ENCODE measurements at regions not wholly inside any gene's neighbourhood (a gene's known extent, or its start where the extent isn't known, plus 50 kb on each side); places are given as distances from the start of the nearest gene placed in this dataset.

DNA sequence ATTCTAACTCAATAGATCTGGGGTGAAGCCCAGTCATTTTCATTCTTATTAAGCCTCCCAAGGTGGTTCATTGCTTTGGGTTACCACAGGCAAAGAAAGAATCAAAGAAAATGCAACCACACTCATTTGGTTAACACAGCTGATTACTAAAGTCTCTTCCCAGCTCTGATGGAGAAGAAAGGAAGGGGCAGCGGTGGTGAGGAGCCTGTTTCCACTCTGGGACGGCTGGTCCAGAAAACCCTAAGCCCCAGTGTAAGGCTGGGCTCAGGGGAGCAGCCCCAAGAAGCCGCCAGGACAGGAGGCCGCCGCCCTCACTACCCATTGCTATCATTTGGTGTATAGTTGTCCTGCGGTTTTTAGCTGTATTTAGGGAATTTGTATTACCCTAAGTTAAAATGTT is 226.9 kb downstream of the CD83 start:
- no peaks in the 10 kb centered on the region for H3K9me3 ChIP-seq (ENCODE audit: low read depth)
- H3K4me3 ChIP-seq, result no peak overlapping the region
- no peaks in the 10 kb centered on the region for H3K27me3 ChIP-seq (replicated peaks; ENCODE audit: insufficient read depth)
- H3K36me3 ChIP-seq (ENCODE audit: low read depth), result no peaks in the 10 kb centered on the region
- H3K4me2 ChIP-seq (ENCODE audit: unreplicated experiment), result no peak overlapping the region
- H3F3A ChIP-seq (ENCODE audit: insufficient read depth), result no peaks in the 10 kb centered on the region
- H4K20me1 ChIP-seq (ENCODE audit: insufficient read depth), result no peaks in the 10 kb centered on the region
- H3K27ac ChIP-seq, result no peak overlapping the region
- in situ Hi-C loops (cut with MboI), result no loop called here
- H3K79me2 ChIP-seq (ENCODE audit: insufficient read depth), result no peaks in the 10 kb centered on the region
- H3K4me1 ChIP-seq (ENCODE audit: insufficient read depth), result no peaks in the 10 kb centered on the region
- no peak overlapping the region for H3K9ac ChIP-seq
- H3K9me2 ChIP-seq (ENCODE audit: insufficient read depth), result no peaks in the 10 kb centered on the region
- H2AFZ ChIP-seq, result no peak overlapping the region
- no peak for DNase-seq
- 69 to 76% methylated on average over 6 of the region's 6 CpGs for WGBS, 2 experiments (ENCODE audit: low coverage in 1 of 2, low lambda C conversion rate in 2 of 2, missing lambda C conversion rate in 2 of 2)
- no peak for TF ChIP-seq EZH2phosphoT487 (IDR thresholded peaks at IDR 0.05; ENCODE audit: insufficient read depth, low read depth)
- no peak for TF ChIP-seq EZH2 (IDR thresholded peaks at IDR 0.05; ENCODE audit: insufficient read depth, poor library complexity, severe bottlenecking)

DNA sequence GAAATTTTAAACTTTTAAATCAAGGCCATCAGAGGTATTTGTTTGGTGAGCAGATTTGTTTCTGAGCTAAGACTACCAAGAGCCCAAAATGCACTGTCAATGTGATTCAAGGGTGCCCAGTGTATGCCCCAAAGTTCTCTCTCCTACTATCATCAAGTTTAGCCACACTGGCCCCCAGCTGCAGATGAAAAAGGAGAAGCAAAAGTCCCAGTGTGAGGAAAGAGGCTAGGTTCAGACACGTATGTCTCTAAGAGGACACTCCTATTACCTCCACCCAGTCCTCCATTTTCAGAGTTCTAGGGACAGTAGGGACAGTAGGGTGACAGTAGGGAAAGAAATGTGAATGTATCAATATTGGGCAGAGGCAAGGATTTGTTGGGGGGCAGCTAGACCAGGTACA is 230.8 kb downstream of the CD83 start:
- H4K20me1 ChIP-seq (ENCODE audit: insufficient read depth), result no peaks in the 10 kb centered on the region
- H3K27me3 ChIP-seq (replicated peaks; ENCODE audit: insufficient read depth), result no peaks in the 10 kb centered on the region
- no peak overlapping the region for H3K27ac ChIP-seq
- WGBS, 2 experiments (ENCODE audit: low coverage in 1 of 2, low lambda C conversion rate in 2 of 2, missing lambda C conversion rate in 2 of 2), result 88 to 89% methylated on average over 1 of the region's 1 CpG
- H3K4me3 ChIP-seq, result no peak overlapping the region
- no peaks in the 10 kb centered on the region for H3K36me3 ChIP-seq (ENCODE audit: low read depth)
- H3K9me3 ChIP-seq (ENCODE audit: low read depth), result no peaks in the 10 kb centered on the region
- H3K9me2 ChIP-seq (ENCODE audit: insufficient read depth), result no peaks in the 10 kb centered on the region
- TF ChIP-seq EZH2 (IDR thresholded peaks at IDR 0.05; ENCODE audit: insufficient read depth, poor library complexity, severe bottlenecking) (no peak), EZH2phosphoT487 (IDR thresholded peaks at IDR 0.05; ENCODE audit: insufficient read depth, low read depth) (no peak)
- H3K9ac ChIP-seq, result no peak overlapping the region
- H3K4me2 ChIP-seq (ENCODE audit: unreplicated experiment), result no peak overlapping the region
- DNase-seq, result no peak
- in situ Hi-C loops (cut with MboI), result no loop called here
- H3F3A ChIP-seq (ENCODE audit: insufficient read depth), result no peaks in the 10 kb centered on the region
- H3K79me2 ChIP-seq (ENCODE audit: insufficient read depth), result no peaks in the 10 kb centered on the region
- no peak overlapping the region for H2AFZ ChIP-seq
- H3K4me1 ChIP-seq (ENCODE audit: insufficient read depth), result no peaks in the 10 kb centered on the region

DNA sequence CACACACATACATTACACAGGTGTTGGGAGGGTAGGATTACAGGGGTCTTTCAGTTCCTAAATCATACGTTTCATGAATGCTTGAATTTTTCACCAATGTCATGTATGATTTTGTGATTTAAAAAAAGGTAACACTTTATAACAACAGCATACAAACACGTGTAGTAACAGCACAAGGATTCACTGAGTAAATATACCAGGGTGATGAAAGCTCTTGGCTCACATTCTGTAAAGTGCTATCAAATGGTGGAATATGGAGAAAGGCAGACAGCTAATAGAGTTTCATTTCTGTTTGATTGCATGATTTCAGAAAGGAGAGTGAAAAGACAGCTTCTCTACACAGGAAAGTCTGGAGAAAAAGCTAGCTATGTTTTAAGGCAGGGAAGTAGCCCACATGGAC is 231.9 kb downstream of the CD83 start:
- no peak for DNase-seq
- Histone ChIP-seq H3K9ac (no peak overlapping the region), H2AFZ (no peak overlapping the region), H3K36me3 (ENCODE audit: low read depth) (no peaks in the 10 kb centered on the region), H3K4me3 (no peak overlapping the region), H3K9me3 (ENCODE audit: low read depth) (no peaks in the 10 kb centered on the region), H3K27me3 (replicated peaks; ENCODE audit: insufficient read depth) (no peaks in the 10 kb centered on the region), H4K20me1 (ENCODE audit: insufficient read depth) (no peaks in the 10 kb centered on the region), H3K27ac (no peak overlapping the region), H3F3A (ENCODE audit: insufficient read depth) (no peaks in the 10 kb centered on the region), H3K4me2 (ENCODE audit: unreplicated experiment) (no peak overlapping the region), H3K79me2 (ENCODE audit: insufficient read depth) (no peaks in the 10 kb centered on the region), H3K9me2 (ENCODE audit: insufficient read depth) (no peaks in the 10 kb centered on the region), H3K4me1 (ENCODE audit: insufficient read depth) (no peaks in the 10 kb centered on the region)
- TF ChIP-seq EZH2phosphoT487 (IDR thresholded peaks at IDR 0.05; ENCODE audit: insufficient read depth, low read depth) (no peak), EZH2 (IDR thresholded peaks at IDR 0.05; ENCODE audit: insufficient read depth, poor library complexity, severe bottlenecking) (no peak)
- 45 to 54% methylated on average over 2 of the region's 2 CpGs for WGBS, 2 experiments (ENCODE audit: low coverage in 1 of 2, low lambda C conversion rate in 2 of 2, missing lambda C conversion rate in 2 of 2)
- in situ Hi-C loops (cut with MboI), result no loop called here

DNA sequence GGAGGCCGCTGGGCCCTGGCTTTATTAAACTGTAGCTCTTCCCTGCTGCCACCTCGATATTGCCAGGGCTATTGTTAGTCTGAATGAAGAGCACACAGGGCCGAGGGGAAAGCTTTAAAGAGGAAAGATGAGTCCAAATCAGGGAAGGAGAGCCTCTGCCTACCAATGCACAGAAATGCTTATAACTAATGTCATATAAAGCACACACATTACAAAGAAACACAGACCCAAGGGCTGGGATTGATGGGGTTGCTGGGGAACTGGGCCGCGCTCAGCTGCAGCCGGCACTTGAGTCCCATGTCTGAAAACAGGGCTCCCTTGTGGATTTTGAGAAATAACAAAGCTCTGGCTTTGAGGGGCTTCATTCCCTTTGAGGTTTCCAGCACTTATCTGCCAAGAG is 232.6 kb downstream of the CD83 start:
- TF ChIP-seq EZH2phosphoT487 (IDR thresholded peaks at IDR 0.05; ENCODE audit: insufficient read depth, low read depth) (no peak), EZH2 (IDR thresholded peaks at IDR 0.05; ENCODE audit: insufficient read depth, poor library complexity, severe bottlenecking) (no peak)
- Histone ChIP-seq H3K9ac (no peak overlapping the region), H3K4me3 (no peak overlapping the region), H4K20me1 (ENCODE audit: insufficient read depth) (no peaks in the 10 kb centered on the region), H3K9me3 (ENCODE audit: low read depth) (no peaks in the 10 kb centered on the region), H3K4me1 (ENCODE audit: insufficient read depth) (peaks cover 5% of the 10 kb centered on the region; the same call in 1 of the 2 replicates), H3K9me2 (ENCODE audit: insufficient read depth) (no peaks in the 10 kb centered on the region), H3K36me3 (ENCODE audit: low read depth) (no peaks in the 10 kb centered on the region), H3K27ac (no peak overlapping the region), H3K27me3 (replicated peaks; ENCODE audit: insufficient read depth) (no peaks in the 10 kb centered on the region), H3K79me2 (ENCODE audit: insufficient read depth) (no peaks in the 10 kb centered on the region), H2AFZ (no peak overlapping the region), H3K4me2 (ENCODE audit: unreplicated experiment) (no peak overlapping the region), H3F3A (ENCODE audit: insufficient read depth) (no peaks in the 10 kb centered on the region)
- DNase-seq, result no peak
- WGBS, 2 experiments (ENCODE audit: low coverage in 1 of 2, low lambda C conversion rate in 2 of 2, missing lambda C conversion rate in 2 of 2), result 73 to 86% methylated on average over 6 of the region's 6 CpGs
- in situ Hi-C loops (cut with MboI), result no loop called here

GRCh38 chr6:14353281-14353680 is 235.7 kb downstream of the CD83 start:
- Histone ChIP-seq H3K4me2 (ENCODE audit: unreplicated experiment) (no peak overlapping the region), H3K9me2 (ENCODE audit: insufficient read depth) (no peaks in the 10 kb centered on the region), H3K9me3 (ENCODE audit: low read depth) (no peaks in the 10 kb centered on the region), H3K79me2 (ENCODE audit: insufficient read depth) (no peaks in the 10 kb centered on the region), H4K20me1 (ENCODE audit: insufficient read depth) (no peaks in the 10 kb centered on the region), H3K9ac (no peak overlapping the region), H3K4me3 (no peak overlapping the region), H3F3A (ENCODE audit: insufficient read depth) (no peaks in the 10 kb centered on the region), H2AFZ (no peak overlapping the region), H3K27me3 (replicated peaks; ENCODE audit: insufficient read depth) (no peaks in the 10 kb centered on the region), H3K36me3 (ENCODE audit: low read depth) (no peaks in the 10 kb centered on the region), H3K27ac (no peak overlapping the region), H3K4me1 (ENCODE audit: insufficient read depth) (peaks cover 8% of the 10 kb centered on the region; the same call in 1 of the 2 replicates)
- DNase-seq, result no peak
- in situ Hi-C loops (cut with MboI), result no loop called here
- TF ChIP-seq EZH2 (IDR thresholded peaks at IDR 0.05; ENCODE audit: insufficient read depth, poor library complexity, severe bottlenecking) (no peak), EZH2phosphoT487 (IDR thresholded peaks at IDR 0.05; ENCODE audit: insufficient read depth, low read depth) (no peak)
- 93 to 95% methylated on average over 3 of the region's 3 CpGs for WGBS, 2 experiments (ENCODE audit: low coverage in 1 of 2, low lambda C conversion rate in 2 of 2, missing lambda C conversion rate in 2 of 2)

Measured in GM23248 (cell line).